T-helper 22 cell (primary cell): ENCODE measurements at regions not wholly inside any gene's neighbourhood (a gene's known extent, or its start where the extent isn't known, plus 50 kb on each side); places are given as distances from the start of the nearest gene placed in this dataset.
"Not testable (repeated sequence)": the region's sequence is repeated elsewhere in the genome, so short reads cannot be mapped to it uniquely, and the experiment has no call there.

Source experiments
- DNase-seq: peaks from one replicate; pipeline ENCODE4 v3.0.0-alpha.2; 2020; ENCODE audit warnings: low read depth

DNA sequence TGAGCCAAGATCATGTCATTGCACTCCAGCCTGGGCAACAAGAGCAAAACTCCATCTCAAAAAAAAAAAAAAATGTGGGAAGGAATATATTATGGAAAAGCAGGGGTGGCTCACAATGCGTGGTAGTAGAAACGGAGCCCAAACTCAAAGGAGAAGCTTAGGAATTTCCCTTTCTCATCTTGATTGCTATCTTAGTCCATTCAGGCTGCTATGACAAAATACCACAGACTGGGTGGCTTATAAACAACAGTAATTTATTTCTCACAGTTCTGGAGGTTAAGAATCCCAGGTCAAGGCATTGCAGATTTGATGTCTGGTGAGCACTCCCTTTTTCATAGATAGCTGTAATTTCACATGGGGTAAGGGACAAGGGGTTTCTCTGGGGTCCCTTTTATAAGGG is 153.8 kb upstream of the KRR1 start:
- DNase-seq = no peak

DNA sequence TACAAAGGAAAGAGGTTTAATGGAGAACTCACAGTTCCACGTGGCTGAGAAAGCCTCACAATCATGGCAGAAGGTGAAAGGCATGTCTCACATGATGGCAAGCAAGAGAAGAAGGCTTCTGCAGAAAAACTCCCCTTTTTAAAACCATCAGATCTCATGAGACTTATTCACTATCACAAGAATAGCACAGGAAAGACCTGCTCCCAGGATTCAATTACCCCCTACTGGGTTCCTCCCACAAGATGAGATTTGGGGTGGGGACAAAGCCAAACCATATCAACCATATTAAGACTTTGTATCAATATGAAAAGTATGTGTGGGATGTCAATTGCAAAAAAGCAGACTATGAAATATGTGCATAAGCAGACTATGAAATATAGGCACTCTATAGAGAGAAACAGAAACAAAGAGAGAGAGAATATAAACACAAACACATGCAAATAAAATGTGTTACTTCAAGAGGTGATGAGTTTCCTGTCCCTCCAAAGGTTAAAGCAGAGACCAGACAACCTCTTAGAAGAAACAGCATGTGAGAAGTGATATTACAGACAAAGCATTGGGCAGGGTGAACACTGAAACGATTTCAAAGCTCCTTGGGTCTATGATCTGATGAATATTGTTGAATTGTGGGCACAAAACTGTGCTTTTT is 151.2 kb upstream of the KRR1 start:
- no peak for DNase-seq

DNA sequence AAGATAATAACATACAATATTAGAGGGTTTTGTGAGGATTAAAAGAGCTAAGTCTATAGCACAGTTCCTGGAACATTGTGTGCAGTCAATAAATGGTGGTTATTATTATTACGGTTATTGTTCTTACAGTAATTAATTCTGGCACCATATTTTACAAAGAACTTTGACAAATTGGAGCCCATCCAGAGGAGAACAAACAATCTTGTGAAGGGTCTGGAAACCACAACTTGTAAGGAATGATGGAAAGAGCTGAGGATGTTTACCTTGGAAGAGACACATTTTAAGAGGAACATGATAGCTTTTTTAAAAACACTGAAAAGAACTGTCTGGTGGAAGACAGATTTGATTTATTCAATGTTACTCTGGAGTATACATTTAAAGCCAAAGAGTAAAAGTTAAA is 150.5 kb upstream of the KRR1 start:
- no peak for DNase-seq

DNA sequence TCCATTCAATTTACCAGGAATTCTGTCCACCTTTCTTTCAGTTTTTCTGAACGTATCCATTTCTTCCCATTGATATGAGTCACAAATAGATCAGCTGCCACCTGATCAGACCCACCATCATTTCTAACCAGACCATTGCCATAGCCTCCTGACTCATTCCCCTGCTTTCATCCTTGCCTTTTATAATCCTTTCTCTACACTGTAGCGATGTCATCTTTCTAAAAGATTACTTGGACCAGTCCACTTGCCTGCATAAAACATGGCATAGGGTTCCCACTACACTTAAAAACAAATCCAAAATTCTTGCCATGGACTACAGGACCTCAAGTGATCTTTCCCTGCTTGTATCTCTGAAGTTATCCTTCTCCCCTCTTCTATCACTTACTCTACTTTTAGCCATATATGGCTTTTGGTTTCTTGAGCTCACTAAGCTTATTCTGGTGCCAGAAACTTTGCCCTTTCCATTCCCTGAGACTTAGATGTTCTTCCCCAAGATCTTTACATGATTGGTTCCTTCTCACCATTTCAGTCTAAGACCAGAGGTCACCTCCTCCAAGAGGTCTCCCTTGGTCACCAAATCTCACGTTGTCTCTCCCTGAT is 149.5 kb upstream of the KRR1 start:
- DNase-seq = no peak

DNA sequence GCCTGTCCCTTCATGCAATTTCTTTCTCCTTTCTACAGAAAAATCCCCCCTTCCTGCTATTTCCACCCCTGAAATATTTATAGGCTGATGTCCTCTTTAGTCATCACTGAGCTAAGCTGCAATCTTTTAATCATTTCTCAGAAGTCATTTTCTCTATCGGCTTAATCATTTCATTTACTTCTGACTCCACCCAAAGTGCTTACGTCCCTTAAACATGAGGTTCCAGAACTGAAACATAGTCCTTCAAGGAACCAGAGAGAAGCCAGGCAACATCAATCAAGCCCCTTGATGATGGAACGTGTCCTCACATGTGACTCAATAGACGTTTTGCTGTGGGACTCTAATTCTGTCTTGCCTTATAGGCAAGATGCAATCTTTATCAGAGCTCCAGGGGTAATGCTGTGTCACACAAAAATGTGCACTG is 148.7 kb upstream of the KRR1 start:
- DNase-seq = no peak

DNA sequence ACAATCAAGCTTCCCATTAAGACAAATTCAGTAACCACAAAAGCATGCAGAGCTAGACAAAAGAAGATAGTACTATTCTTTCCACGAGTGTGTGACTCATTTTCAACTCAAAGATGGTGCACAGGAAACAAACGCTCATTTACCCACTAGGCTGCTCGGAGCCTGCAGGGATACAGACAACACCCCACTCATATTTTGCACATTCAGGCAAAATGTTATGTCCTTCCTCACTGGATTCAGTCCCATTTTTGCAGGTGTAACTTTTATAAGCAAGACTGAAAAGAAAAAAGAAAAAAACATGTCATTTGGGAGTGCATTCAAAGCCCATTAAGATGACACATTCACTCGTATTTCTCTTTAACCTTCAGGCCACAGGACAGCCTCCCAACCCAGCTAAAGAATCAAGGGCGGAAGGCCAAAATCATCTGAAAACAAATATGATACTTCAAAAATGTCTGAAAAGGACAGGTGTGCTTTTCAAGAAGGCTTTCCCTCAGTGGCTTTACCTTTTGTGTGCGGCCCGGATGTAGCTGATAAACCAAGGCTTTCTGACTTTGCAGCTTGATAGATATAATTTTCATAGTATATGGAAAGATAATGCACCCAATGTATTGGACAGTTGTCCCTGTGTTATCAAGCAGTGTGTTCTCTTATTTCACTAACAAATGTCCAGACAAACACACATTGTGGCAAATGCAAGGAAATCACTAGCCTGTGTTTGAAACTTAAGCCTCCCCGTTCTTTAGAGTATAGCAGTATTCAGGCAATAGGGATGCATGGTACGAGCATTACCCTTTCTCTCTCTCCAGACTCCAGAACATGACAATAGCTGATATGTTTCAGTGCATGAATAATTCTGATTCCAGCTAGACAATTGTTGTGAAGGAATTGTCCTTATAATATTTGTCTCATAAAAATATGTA is 147.8 kb upstream of the KRR1 start:
- no peak for DNase-seq

GRCh38 chr12:75658286-75658685 is 146.9 kb upstream of the KRR1 start:
- no peak for DNase-seq

- DNase-seq = no peak
Observed at GRCh38 chr12:75657831-75658230, 146.4 kb upstream of the KRR1 start.

DNA sequence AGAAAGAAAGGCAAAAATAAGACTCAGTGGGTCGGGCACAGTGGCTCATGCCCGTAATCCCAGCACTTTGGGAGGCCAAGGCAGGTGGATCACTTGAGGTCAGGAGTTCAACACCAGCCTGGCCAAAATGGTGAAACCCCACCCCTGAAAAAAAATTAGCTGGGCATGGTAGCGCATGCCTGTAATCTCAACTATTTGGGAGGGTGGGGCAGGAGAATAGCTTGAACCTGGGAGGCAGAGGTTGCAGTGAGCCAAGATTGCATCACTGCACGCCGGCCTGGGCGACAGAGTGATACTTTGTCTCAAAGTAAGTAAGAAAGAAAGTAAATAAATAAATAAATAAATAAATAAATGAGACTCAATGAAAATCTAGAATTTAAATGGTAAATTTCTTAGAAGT is 145.9 kb upstream of the KRR1 start:
- DNase-seq = not testable (repeated sequence)

- no peak for DNase-seq
Observed at GRCh38 chr12:75656648-75657047, 145.2 kb upstream of the KRR1 start.

GRCh38 chr12:75656210-75656609 is 144.8 kb upstream of the KRR1 start:
- no peak for DNase-seq

- DNase-seq = no peak
Observed at GRCh38 chr12:75655315-75655806, 144.0 kb upstream of the KRR1 start.

- DNase-seq = no peak
Observed at GRCh38 chr12:75651342-75651695, 139.9 kb upstream of the KRR1 start.

DNA sequence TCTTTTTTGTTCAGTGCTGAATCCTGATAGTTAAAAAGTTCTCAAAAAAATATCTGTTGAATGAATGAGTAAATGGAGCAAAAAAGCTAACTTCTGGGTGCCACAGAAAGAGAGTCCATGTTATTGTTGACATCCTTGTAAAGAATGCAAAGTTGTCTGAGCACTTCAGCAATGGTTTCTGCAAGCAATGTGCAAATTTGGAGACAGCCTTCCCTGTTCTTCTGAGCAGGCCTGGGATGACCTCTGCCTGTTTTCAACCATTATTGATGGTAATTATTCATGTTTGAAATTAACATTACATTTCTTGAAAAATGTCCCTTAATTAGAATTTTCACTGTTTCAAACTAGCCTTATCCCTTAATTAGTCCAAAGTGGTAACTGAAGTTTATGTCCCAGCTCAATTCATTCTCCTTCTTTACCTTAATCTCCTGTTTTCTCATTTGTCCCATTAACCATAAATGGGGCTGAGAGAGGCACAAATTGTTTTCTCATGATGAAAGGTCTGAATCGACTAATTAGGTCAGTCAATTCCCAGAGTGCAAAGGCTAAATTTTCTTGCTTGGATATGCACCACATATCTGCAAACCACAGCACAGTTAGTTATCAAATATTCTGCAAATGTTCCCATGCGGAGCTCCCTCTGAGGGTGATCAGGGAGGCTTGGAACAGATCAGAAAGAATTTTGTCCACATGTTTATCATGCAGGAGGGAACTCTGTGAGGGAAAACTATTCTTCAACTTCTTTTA is 139.4 kb upstream of the KRR1 start:
- DNase-seq = no peak

- DNase-seq = no peak
Observed at GRCh38 chr12:75650100-75650499, 138.7 kb upstream of the KRR1 start.

DNA sequence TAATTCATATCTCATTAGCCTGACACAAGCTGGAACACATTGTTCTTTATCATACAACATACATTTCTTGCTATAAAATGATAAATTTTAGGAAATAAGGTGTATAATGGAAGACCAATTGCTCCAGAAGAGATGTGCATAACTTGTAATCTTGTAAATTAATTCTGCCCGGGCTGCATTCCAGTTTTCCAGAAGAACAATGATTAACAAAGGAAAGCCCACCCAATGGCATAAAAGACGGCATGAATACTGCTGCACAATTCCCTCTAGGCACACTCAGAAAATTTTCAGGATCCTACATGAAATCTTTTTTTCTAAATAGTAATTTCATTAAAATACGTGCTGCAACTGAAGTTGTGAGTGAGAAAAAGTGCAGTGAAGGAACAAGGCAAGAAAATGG is 137.4 kb upstream of the KRR1 start:
- DNase-seq = no peak

DNA sequence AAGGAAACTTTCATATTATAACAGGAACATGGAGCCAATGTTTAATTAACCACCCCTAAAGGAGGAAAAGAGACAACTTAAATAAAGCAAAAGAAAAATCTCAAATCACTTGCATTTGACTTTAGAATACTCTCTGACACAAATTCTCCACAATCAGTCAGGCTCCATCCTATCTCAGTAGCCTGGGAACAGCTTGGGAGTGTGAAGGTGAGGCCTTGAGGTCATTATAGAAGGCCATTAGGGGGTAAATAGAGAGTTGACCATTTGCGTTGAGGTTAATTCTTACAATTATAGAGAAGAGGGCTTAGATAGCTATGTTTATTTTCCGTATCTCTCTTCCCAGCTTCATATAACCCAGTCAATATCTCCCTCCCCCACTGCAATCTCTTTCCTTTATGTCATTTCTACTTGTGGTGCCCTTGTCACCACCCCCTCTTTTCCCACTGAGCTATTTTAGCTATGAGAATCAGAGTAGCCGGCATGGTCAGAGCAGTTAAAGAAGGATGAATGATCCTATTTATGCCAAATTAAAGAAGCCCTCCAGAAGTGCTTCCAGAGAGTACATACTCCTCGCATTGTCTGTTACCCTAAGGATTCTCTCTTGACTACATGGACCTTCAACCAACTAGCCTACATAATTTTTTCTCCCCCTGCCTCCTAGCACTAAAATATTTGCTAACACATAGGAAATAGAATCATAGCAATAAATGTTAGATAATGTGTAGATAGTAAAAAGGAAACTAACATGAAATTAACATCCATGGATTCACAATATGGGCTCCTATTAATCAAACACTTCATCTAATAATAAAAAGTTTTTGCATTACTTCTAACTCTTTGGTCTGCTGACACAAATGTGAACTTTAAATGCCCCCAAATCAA is 135.2 kb upstream of the KRR1 start:
- no peak for DNase-seq

- no peak for DNase-seq
Observed at GRCh38 chr12:75644472-75645072, 133.2 kb upstream of the KRR1 start.

GRCh38 chr12:75643119-75643518 is 131.7 kb upstream of the KRR1 start:
- not testable (repeated sequence) for DNase-seq

DNA sequence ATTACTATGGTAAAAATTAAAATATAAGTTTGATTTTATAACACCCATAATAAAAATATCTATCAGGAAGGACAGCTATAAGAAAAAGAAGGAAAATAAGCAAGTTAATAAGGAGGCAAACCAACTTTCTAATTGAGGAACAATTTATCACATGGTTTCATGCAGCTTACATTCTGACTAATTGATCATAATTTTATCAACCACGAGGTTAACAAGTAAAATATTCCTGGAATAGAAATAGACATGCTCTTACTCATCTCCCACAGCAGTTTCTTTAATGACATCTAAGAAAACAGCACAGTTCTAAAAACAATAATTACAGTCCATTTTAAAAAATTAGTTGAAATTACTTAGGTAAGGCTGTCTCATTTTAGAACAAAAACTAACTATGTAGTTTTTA is 130.8 kb upstream of the KRR1 start:
- no peak for DNase-seq
